KOPT-K1 (cell line): ENCODE measurements at regions not wholly inside any gene's neighbourhood (a gene's known extent, or its start where the extent isn't known, plus 50 kb on each side); places are given as distances from the start of the nearest gene placed in this dataset.
"Not testable (repeated sequence)": the region's sequence is repeated elsewhere in the genome, so short reads cannot be mapped to it uniquely, and the experiment has no call there.

Experiments used
- H3K27ac ChIP-seq: fragments of 200-600 bp; sonication (generic); 2 replicates; pipeline ENCODE4 v1.5.1; 2016; ENCODE audit warnings: antibody characterized with exemption, mild to moderate bottlenecking, low read depth, low read length; ENCODE audit not compliant: poor library complexity, severe bottlenecking
- H3K36me3 ChIP-seq: fragments of 200-600 bp; sonication (generic); 2 replicates; pipeline ENCODE4 v1.5.1; 2017; ENCODE audit warnings: antibody characterized with exemption, mild to moderate bottlenecking, low read length, moderate library complexity; ENCODE audit not compliant: insufficient read depth
- H3K9me3 ChIP-seq: fragments of 200-600 bp; sonication (generic); 2 replicates; pipeline ENCODE4 v1.5.1; 2017; ENCODE audit warnings: antibody characterized with exemption, low read length, mild to moderate bottlenecking; ENCODE audit not compliant: insufficient read depth, poor library complexity, severe bottlenecking

GRCh38 chr6:105518993-105519392, 116.1 kb upstream of the PREP start:
- not testable (repeated sequence) for H3K36me3 ChIP-seq, H3K27ac ChIP-seq, H3K9me3 ChIP-seq

- Histone ChIP-seq H3K9me3 (no peaks in the 10 kb centered on the region), H3K27ac (no peak overlapping the region), H3K36me3 (no peaks in the 10 kb centered on the region)
Measured at GRCh38 chr6:105515054-105515453, 112.2 kb upstream of the PREP start.

GRCh38 chr6:105514306-105514705, 111.4 kb upstream of the PREP start:
- Histone ChIP-seq H3K9me3 (no peaks in the 10 kb centered on the region), H3K27ac (no peak overlapping the region), H3K36me3 (no peaks in the 10 kb centered on the region)

GRCh38 chr6:105511639-105512038, 108.8 kb upstream of the PREP start:
- Histone ChIP-seq H3K27ac (no peak overlapping the region), H3K36me3 (no peaks in the 10 kb centered on the region), H3K9me3 (no peaks in the 10 kb centered on the region)

- H3K36me3 ChIP-seq, result no peaks in the 10 kb centered on the region
- no peaks in the 10 kb centered on the region for H3K9me3 ChIP-seq
- no peak overlapping the region for H3K27ac ChIP-seq
Measured at GRCh38 chr6:105510746-105511145, 107.9 kb upstream of the PREP start.

- H3K9me3 ChIP-seq, result no peaks in the 10 kb centered on the region
- H3K27ac ChIP-seq, result no peak overlapping the region
- H3K36me3 ChIP-seq, result no peaks in the 10 kb centered on the region
Measured at GRCh38 chr6:105509506-105510331, 106.8 kb upstream of the PREP start.

- Histone ChIP-seq H3K27ac (no peak overlapping the region), H3K36me3 (no peaks in the 10 kb centered on the region)
Measured at GRCh38 chr6:105507811-105508210, 104.9 kb upstream of the PREP start.

GRCh38 chr6:105504706-105505105, 101.8 kb upstream of the PREP start:
- Histone ChIP-seq H3K9me3 (no peaks in the 10 kb centered on the region), H3K27ac (no peak overlapping the region)

More at GRCh38 chr6:105507811-105508210, 104.9 kb upstream of the PREP start:
- H3K9me3 ChIP-seq, result no peaks in the 10 kb centered on the region

GRCh38 chr6:105503641-105504040, 100.8 kb upstream of the PREP start:
- Histone ChIP-seq H3K36me3 (no peaks in the 10 kb centered on the region), H3K9me3 (no peaks in the 10 kb centered on the region), H3K27ac (no peak overlapping the region)

More at GRCh38 chr6:105504706-105505105, 101.8 kb upstream of the PREP start:
- no peaks in the 10 kb centered on the region for H3K36me3 ChIP-seq

- Histone ChIP-seq H3K36me3 (no peaks in the 10 kb centered on the region), H3K27ac (no peak overlapping the region), H3K9me3 (no peaks in the 10 kb centered on the region)
Measured at GRCh38 chr6:105501826-105502344, 99.0 kb upstream of the PREP start.

GRCh38 chr6:105501246-105501645, 98.4 kb upstream of the PREP start:
- Histone ChIP-seq H3K9me3 (no peaks in the 10 kb centered on the region), H3K27ac (no peak overlapping the region), H3K36me3 (no peaks in the 10 kb centered on the region)

GRCh38 chr6:105500693-105501092, 97.8 kb upstream of the PREP start:
- Histone ChIP-seq H3K27ac (no peak overlapping the region), H3K9me3 (no peaks in the 10 kb centered on the region), H3K36me3 (no peaks in the 10 kb centered on the region)

GRCh38 chr6:105499931-105500330, 97.0 kb upstream of the PREP start:
- no peaks in the 10 kb centered on the region for H3K36me3 ChIP-seq
- H3K9me3 ChIP-seq, result no peaks in the 10 kb centered on the region
- no peak overlapping the region for H3K27ac ChIP-seq

- no peaks in the 10 kb centered on the region for H3K36me3 ChIP-seq
Measured at GRCh38 chr6:105499136-105499870, 96.4 kb upstream of the PREP start.

GRCh38 chr6:105497549-105497948, 94.7 kb upstream of the PREP start:
- Histone ChIP-seq H3K27ac (no peak overlapping the region), H3K9me3 (no peaks in the 10 kb centered on the region), H3K36me3 (no peaks in the 10 kb centered on the region)

More at GRCh38 chr6:105499136-105499870, 96.4 kb upstream of the PREP start:
- Histone ChIP-seq H3K9me3 (no peaks in the 10 kb centered on the region), H3K27ac (no peak overlapping the region)
